ENCODE measurements at regions not wholly inside any gene's neighbourhood (a gene's known extent, or its start where the extent isn't known, plus 50 kb on each side); places are given as distances from the start of the nearest gene placed in this dataset.

DNA sequence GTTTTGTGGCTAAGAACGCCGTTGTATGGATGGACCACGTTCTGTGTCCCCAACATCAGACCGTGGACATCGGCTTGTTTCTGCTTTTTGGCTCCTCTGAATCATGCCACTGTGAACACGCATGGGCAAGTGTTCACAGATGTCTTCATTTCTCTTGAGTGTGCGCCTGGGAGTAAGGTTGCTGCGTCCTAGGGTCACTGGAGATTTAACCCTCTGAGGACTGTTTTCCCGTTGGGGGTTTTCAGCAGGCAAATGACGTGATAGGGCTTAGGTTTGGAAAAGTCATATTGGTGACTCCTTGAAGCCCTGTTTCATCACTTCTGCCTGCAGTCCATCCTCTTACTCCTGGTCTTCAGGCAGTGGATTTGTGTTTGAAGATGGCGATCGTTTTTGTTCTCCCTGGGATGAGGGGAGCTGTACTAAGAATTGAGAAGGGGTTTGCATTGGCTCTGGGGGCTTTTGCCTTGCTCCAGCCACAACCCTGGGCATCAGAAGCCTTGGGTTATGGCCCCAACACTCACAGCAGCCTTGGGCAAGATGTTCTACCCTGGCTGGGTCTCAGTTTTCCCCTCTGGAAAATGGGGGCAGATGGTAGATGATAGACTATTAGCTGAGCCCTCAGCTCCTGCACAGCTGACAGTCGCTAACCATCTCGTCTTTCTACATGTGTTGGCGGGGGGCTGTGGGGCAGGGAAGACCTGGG lies 67.2 kb upstream of the CIBAR2 start:
- TF ChIP-seq POLR2AphosphoS5 (IDR thresholded peaks at IDR 0.05; ENCODE audit: low read depth, low read length) (no peak), EZH2phosphoT487 (IDR thresholded peaks at IDR 0.05; ENCODE audit: borderline replicate concordance, low read depth) (no peak), SIN3A (IDR thresholded peaks at IDR 0.05; ENCODE audit: borderline replicate concordance, low read depth, low read length) (no peak)
